CD4-positive, alpha-beta T cell treated with Interleukin-17A for 1 hour (primary cell): ENCODE measurements at regions not wholly inside any gene's neighbourhood (a gene's known extent, or its start where the extent isn't known, plus 50 kb on each side); places are given as distances from the start of the nearest gene placed in this dataset.

ENCODE experiments used
- DNase-seq: peaks from one replicate; pipeline ENCODE4 v3.0.0-alpha.2; 2020

GRCh38 chr1:193516755-193517388, 330.5 kb upstream of the B3GALT2 start:
- no peak for DNase-seq

- no peak for DNase-seq
Observed at GRCh38 chr1:193514397-193514796, 328.0 kb upstream of the B3GALT2 start.

GRCh38 chr1:193513032-193513431, 326.6 kb upstream of the B3GALT2 start:
- no peak for DNase-seq

DNA sequence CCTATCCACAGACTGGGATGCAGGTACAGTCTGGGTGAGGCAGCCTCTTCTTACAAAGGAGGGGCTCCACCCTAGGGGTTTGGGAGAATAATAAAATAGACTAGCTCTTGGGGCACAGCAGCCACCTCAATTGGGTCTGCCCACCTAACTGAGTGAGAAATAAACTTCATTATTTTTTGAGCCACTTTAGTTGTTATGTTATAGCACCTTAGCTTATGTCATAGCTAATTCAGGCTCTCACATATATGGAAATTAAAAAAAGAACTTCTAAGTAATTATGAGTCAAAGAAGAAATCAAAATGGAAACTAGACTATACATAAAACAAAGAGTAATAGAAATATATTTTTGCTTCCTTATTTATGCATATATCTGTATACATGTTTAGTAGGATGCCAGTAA, 318.5 kb upstream of the B3GALT2 start:
- DNase-seq: no peak

DNA sequence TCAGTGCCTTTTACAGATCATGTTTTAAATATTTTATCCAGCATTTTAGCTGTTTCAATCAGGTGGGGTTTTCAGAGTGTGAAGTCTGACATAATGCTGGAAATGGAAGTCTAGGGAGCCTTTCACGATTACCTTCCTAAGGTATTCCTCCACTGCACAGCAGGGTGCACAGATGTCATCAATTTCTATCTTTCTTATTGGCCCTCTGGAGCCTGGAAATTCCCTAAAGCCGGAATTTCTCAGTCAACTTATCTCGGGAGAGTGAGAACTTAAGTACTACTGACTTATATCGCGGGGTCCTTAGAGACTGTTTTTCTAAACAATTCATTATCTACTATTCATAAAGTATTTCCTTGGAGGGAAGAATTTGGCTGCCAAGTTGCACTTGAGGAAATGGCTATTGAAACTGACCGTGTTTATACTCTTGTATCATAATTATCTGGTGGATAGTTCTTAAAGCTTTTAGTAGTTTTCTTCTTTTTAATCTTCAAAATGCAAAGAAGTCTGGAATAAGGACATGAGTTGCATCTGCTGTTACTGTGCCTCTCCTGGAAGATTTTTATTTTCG, 311.8 kb upstream of the B3GALT2 start:
- DNase-seq: no peak

GRCh38 chr1:193494368-193494767, 308.0 kb upstream of the B3GALT2 start:
- no peak for DNase-seq

GRCh38 chr1:193489191-193489590, 302.8 kb upstream of the B3GALT2 start:
- no peak for DNase-seq

- no peak for DNase-seq
Observed at GRCh38 chr1:193487722-193488121, 301.3 kb upstream of the B3GALT2 start.

GRCh38 chr1:193486671-193487229, 300.3 kb upstream of the B3GALT2 start:
- DNase-seq: no peak

- no peak for DNase-seq
Observed at GRCh38 chr1:193480755-193481154, 294.3 kb upstream of the B3GALT2 start.

- peak; percentile 92 for DNase-seq
Observed at GRCh38 chr1:193479187-193479586, 292.8 kb upstream of the B3GALT2 start.

- DNase-seq: no peak
Observed at GRCh38 chr1:193476748-193477147, 290.3 kb upstream of the B3GALT2 start.

GRCh38 chr1:193473932-193474331, 287.5 kb upstream of the B3GALT2 start:
- DNase-seq: no peak

- no peak for DNase-seq
Observed at GRCh38 chr1:193472838-193473398, 286.5 kb upstream of the B3GALT2 start.

DNA sequence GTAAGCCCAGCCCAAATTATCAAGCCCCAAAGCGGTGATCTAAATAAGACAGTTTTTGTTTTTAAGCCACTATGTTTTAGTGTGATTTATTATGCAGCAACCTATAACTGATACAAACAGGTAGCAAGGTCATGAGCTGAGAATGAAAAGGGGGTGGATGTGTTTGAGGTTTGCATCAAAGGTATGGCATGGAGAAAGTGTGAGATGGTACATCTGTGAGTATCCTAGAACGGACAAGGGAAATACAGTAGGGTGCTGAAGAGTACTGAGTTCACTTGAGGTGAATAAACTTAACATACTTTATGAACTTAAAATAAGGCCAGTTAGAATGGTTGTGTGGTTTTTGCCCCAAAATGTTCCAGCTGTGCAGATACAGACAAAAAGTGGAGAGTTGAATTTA, 286.0 kb upstream of the B3GALT2 start:
- DNase-seq: no peak

- DNase-seq: no peak
Observed at GRCh38 chr1:193471981-193472380, 285.6 kb upstream of the B3GALT2 start.

DNA sequence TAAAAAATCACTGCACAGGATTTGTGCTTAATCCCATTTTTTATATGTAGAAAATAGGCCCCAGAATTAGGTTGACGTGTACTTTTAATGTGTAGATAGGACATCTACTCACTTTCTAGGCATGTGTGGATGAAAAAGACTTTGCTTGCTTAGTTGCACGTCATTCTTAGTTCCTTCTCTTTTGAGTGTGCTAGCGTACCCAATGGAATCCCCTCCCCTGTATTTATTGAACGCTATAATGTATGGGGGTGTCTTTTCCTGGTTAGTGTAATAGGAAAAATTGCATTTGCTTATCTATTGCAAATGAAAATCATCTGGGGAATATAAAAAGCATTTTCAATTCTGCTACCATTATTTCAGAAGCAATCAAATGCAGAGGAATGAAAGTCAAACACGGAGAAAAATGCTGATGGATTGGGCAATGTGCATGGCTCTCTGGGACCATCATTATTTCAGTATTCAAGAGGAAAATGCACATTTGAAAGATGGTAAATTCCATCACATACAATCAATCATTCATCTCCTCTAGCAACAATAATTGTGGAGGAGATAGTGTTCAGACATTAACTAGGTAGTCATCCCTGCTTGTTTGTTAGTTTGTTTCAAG, 277.0 kb upstream of the B3GALT2 start:
- no peak for DNase-seq

DNA sequence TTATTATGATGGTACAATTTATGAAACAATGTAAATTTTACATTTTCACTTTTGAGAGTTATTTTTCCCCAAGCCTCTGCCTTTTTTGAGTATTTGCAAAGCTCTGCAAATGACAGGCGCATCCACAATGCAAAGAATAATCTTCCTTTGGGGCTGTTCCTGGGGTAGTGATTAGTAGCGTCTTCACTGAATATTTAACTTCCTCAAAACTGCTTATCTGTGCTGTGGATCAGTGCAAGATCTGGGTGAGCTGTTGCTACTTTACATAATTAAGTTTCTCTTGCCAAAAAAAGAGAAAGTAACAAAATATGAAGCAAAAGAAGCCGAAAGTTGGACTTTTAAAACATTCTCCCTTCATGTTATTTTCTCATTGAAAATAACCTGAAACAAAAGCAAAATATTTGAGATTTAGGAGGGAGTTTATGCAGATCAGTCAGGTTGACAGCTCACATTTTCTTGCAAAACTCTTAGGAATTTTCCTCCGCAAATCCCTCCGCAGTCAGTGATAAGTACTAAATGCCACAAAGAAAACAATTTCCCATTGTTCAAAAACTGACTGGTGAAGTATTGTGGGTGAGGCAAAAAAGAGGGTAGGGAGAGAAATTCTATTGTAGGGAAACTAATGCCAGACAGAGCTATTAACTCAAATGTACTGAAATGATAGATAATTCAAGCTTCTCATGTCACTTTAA, 276.4 kb upstream of the B3GALT2 start:
- peak; percentile 54 for DNase-seq

- DNase-seq: peak; percentile 76
Observed at GRCh38 chr1:193458628-193459027, 272.2 kb upstream of the B3GALT2 start.

- peak; percentile 80 for DNase-seq
Observed at GRCh38 chr1:193457676-193458075, 271.3 kb upstream of the B3GALT2 start.

- DNase-seq: no peak
Observed at GRCh38 chr1:193456811-193457280, 270.4 kb upstream of the B3GALT2 start.

DNA sequence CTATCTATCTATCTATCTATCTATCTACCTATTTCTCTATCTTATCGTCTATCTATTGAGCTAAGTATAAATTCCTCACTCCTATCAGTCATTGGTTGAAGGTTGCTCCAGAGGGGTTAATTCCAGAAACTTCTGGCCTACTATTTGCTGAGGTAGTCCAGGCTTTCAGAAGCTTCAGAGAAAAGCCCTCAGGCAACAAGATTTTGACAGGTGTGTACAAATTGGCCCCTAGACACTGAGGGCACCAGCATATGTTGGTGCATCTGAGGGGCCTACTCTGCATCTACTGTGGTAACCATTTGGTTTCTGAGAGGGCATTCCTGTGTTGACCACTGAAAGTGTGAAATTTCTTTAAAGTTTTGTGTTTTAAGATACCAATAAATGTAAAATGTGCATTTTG, 265.2 kb upstream of the B3GALT2 start:
- DNase-seq: no peak

DNA sequence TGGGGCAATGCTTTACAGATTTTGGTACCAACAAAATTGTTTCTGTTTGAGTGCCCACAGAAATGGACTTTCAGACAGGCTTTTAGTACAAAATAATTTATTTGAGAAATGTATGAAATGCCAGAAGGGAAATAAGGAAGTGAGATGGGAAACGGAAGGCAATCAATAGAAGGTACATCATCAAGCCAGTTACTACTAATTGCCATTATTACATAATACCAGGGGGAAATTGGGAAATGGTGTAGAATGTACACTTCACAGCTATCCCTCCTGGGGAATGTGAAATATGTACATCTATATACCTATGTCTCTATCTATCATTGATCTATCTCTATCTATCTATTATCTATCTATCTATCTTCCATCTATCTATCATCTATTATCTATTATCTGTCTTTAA, 264.6 kb upstream of the B3GALT2 start:
- no peak for DNase-seq
